Mesendoderm (in vitro differentiated cells): ENCODE measurements at regions not wholly inside any gene's neighbourhood (a gene's known extent, or its start where the extent isn't known, plus 50 kb on each side); places are given as distances from the start of the nearest gene placed in this dataset.

Source experiments
- DNase-seq: peaks from one replicate; pipeline ENCODE4 v3.0.0; 2013
- H2AK5ac ChIP-seq: 2 replicates; pipeline ENCODE4 v1.6.1; 2013; ENCODE audit warnings: low read length, inconsistent platforms
- H2BK120ac ChIP-seq: 2 replicates; pipeline ENCODE4 v1.6.1; 2013; ENCODE audit warnings: low read depth, mild to moderate bottlenecking, low read length, moderate library complexity, mixed read lengths
- H2BK15ac ChIP-seq: replicated peaks from 2 replicates; pipeline ENCODE4 v1.6.1; 2013; ENCODE audit warnings: low read depth, mild to moderate bottlenecking, moderate library complexity
- H2BK5ac ChIP-seq: 2 replicates; pipeline ENCODE4 v1.6.1; 2013; ENCODE audit warnings: low read length, inconsistent platforms
- H3K18ac ChIP-seq: 2 replicates; pipeline ENCODE4 v1.6.1; 2013; ENCODE audit warnings: mild to moderate bottlenecking, low read length, mixed read lengths
- H3K23ac ChIP-seq: one replicate; pipeline ENCODE4 v1.6.1; 2013; ENCODE audit warnings: low read length
- H3K27ac ChIP-seq: 2 replicates; pipeline ENCODE4 v1.5.1; 2013; ENCODE audit warnings: low read depth, mild to moderate bottlenecking, inconsistent platforms, low read length, moderate library complexity
- H3K27me3 ChIP-seq: 2 replicates; pipeline ENCODE4 v1.6.1; 2013; ENCODE audit warnings: low read length, control low read depth, mild to moderate bottlenecking, inconsistent platforms; ENCODE audit not compliant: insufficient read depth, poor library complexity
- H3K36me3 ChIP-seq: 2 replicates; pipeline ENCODE4 v1.6.1; 2013; ENCODE audit warnings: low read length, inconsistent platforms; ENCODE audit not compliant: control insufficient read depth, insufficient read depth
- H3K4ac ChIP-seq: one replicate; pipeline ENCODE4 v1.6.1; 2013; ENCODE audit warnings: low read depth, mild to moderate bottlenecking, low read length, moderate library complexity
- H3K4me1 ChIP-seq: 2 replicates; pipeline ENCODE4 v1.6.1; 2013; ENCODE audit warnings: low read depth, low read length, inconsistent platforms; ENCODE audit not compliant: control insufficient read depth
- H3K4me2 ChIP-seq: 2 replicates; pipeline ENCODE4 v1.6.1; 2013; ENCODE audit warnings: low read length
- H3K4me3 ChIP-seq: 2 replicates; pipeline ENCODE4 v1.5.1; 2013; ENCODE audit warnings: mild to moderate bottlenecking, low read length
- H3K56ac ChIP-seq: one replicate; pipeline ENCODE4 v1.6.1; 2013; ENCODE audit warnings: low read length
- H3K79me1 ChIP-seq: 2 replicates; pipeline ENCODE4 v1.6.1; 2013; ENCODE audit warnings: low read length, inconsistent platforms
- H3K79me2 ChIP-seq: 2 replicates; pipeline ENCODE4 v1.6.1; 2013; ENCODE audit warnings: mild to moderate bottlenecking, low read length; ENCODE audit not compliant: control insufficient read depth, insufficient read depth
- H3K9ac ChIP-seq: 2 replicates; pipeline ENCODE4 v1.6.1; 2013; ENCODE audit warnings: low read length, inconsistent platforms
- H4K5ac ChIP-seq: one replicate; pipeline ENCODE4 v1.6.1; 2013; ENCODE audit warnings: low read length
- H4K8ac ChIP-seq: one replicate; pipeline ENCODE4 v1.6.1; 2013; ENCODE audit warnings: low read depth, mild to moderate bottlenecking, control low read depth, low read length, moderate library complexity
- WGBS: extraction: QIAGEN DNeasy Blood & Tissue Kit; methylation state at CpG from one replicate; pipeline ENCODE4 v1.1.7; 2013; ENCODE audit warnings: low lambda C conversion rate, missing lambda C conversion rate; ENCODE audit not compliant: insufficient coverage; ENCODE audit errors: extremely low coverage; 5-methylcytosine and 5-hydroxymethylcytosine counted together

- Histone ChIP-seq H3K56ac (no peak overlapping the region), H3K79me1 (no peaks in the 10 kb centered on the region), H3K4me3 (no peak overlapping the region), H4K8ac (no peak overlapping the region), H3K4me1 (no peaks in the 10 kb centered on the region), H3K23ac (no peak overlapping the region), H3K27ac (no peak overlapping the region), H3K4ac (no peak overlapping the region), H3K4me2 (no peak overlapping the region), H3K9ac (no peak overlapping the region), H2AK5ac (no peak overlapping the region), H2BK15ac (no peak overlapping the region), H2BK120ac (no peak overlapping the region), H3K18ac (no peak overlapping the region), H4K5ac (no peak overlapping the region), H3K36me3 (no peaks in the 10 kb centered on the region), H3K79me2 (no peaks in the 10 kb centered on the region), H2BK5ac (no peak overlapping the region), H3K27me3 (no peaks in the 10 kb centered on the region)
- no peak for DNase-seq
- WGBS: no CpG with 5 or more reads among the region's 6 CpGs
Observed at GRCh38 chr14:104503691-104504090, 75.9 kb upstream of the C14orf180 start.

GRCh38 chr14:104504172-104504735, 75.3 kb upstream of the C14orf180 start:
- no peak overlapping the region for H4K8ac ChIP-seq
- no peaks in the 10 kb centered on the region for H3K27me3 ChIP-seq
- no peak overlapping the region for H2BK5ac ChIP-seq
- H3K4ac ChIP-seq: no peak overlapping the region
- no peak overlapping the region for H3K4me2 ChIP-seq
- no peaks in the 10 kb centered on the region for H3K36me3 ChIP-seq
- H3K18ac ChIP-seq: no peak overlapping the region
- no peak for DNase-seq
- H3K4me3 ChIP-seq: no peak overlapping the region
- H2BK15ac ChIP-seq: no peak overlapping the region
- H3K23ac ChIP-seq: no peak overlapping the region
- H3K4me1 ChIP-seq: no peaks in the 10 kb centered on the region
- H3K79me2 ChIP-seq: no peaks in the 10 kb centered on the region
- no peak overlapping the region for H2AK5ac ChIP-seq
- WGBS: no CpG with 5 or more reads among the region's 7 CpGs
- no peak overlapping the region for H3K27ac ChIP-seq
- H2BK120ac ChIP-seq: no peak overlapping the region
- H4K5ac ChIP-seq: no peak overlapping the region
- no peak overlapping the region for H3K9ac ChIP-seq
- H3K79me1 ChIP-seq: no peaks in the 10 kb centered on the region
- H3K56ac ChIP-seq: no peak overlapping the region

- no peak for DNase-seq
Observed at GRCh38 chr14:104505085-104506074, 74.2 kb upstream of the C14orf180 start.

GRCh38 chr14:104506461-104507253, 72.9 kb upstream of the C14orf180 start:
- Histone ChIP-seq H3K27ac (no peak overlapping the region), H3K4me2 (no peak overlapping the region), H2BK5ac (no peak overlapping the region), H2BK15ac (no peak overlapping the region), H3K56ac (no peak overlapping the region), H4K8ac (no peak overlapping the region), H3K9ac (no peak overlapping the region), H4K5ac (no peak overlapping the region), H3K36me3 (no peaks in the 10 kb centered on the region), H3K4me1 (no peaks in the 10 kb centered on the region), H3K27me3 (no peaks in the 10 kb centered on the region), H2BK120ac (no peak overlapping the region), H3K79me1 (no peaks in the 10 kb centered on the region), H3K23ac (no peak overlapping the region), H3K4ac (no peak overlapping the region), H3K4me3 (no peak overlapping the region), H3K18ac (no peak overlapping the region), H2AK5ac (no peak overlapping the region), H3K79me2 (no peaks in the 10 kb centered on the region)
- WGBS: no CpG with 5 or more reads among the region's 11 CpGs
- no peak for DNase-seq

More at GRCh38 chr14:104505085-104506074, 74.2 kb upstream of the C14orf180 start:
- Histone ChIP-seq H3K18ac (no peak overlapping the region), H3K79me1 (no peaks in the 10 kb centered on the region), H3K4ac (no peak overlapping the region), H3K4me2 (no peak overlapping the region), H2AK5ac (no peak overlapping the region), H3K9ac (no peak overlapping the region), H2BK120ac (no peak overlapping the region), H3K27ac (no peak overlapping the region), H3K4me1 (no peaks in the 10 kb centered on the region), H3K27me3 (no peaks in the 10 kb centered on the region), H3K4me3 (no peak overlapping the region), H2BK5ac (no peak overlapping the region), H3K23ac (no peak overlapping the region), H3K36me3 (no peaks in the 10 kb centered on the region), H4K5ac (no peak overlapping the region), H4K8ac (no peak overlapping the region), H3K56ac (no peak overlapping the region), H3K79me2 (no peaks in the 10 kb centered on the region), H2BK15ac (no peak overlapping the region)
- no CpG with 5 or more reads among the region's 28 CpGs for WGBS

- H2BK120ac ChIP-seq: no peak overlapping the region
- no peaks in the 10 kb centered on the region for H3K79me1 ChIP-seq
- H3K4me3 ChIP-seq: no peak overlapping the region
- H3K9ac ChIP-seq: no peak overlapping the region
- no peak overlapping the region for H3K4ac ChIP-seq
- no peak overlapping the region for H3K23ac ChIP-seq
- WGBS: no CpG with 5 or more reads among the region's 6 CpGs
- no peak overlapping the region for H3K27ac ChIP-seq
- H2BK5ac ChIP-seq: no peak overlapping the region
- no peaks in the 10 kb centered on the region for H3K27me3 ChIP-seq
- no peaks in the 10 kb centered on the region for H3K4me1 ChIP-seq
- no peak overlapping the region for H3K18ac ChIP-seq
- no peaks in the 10 kb centered on the region for H3K79me2 ChIP-seq
- H2BK15ac ChIP-seq: no peak overlapping the region
- H3K4me2 ChIP-seq: no peak overlapping the region
- no peak overlapping the region for H4K8ac ChIP-seq
- H3K36me3 ChIP-seq: no peaks in the 10 kb centered on the region
- peak; percentile 57 for DNase-seq
- no peak overlapping the region for H4K5ac ChIP-seq
- H2AK5ac ChIP-seq: no peak overlapping the region
- H3K56ac ChIP-seq: no peak overlapping the region
Observed at GRCh38 chr14:104507443-104507842, 72.1 kb upstream of the C14orf180 start.
